Tibial artery (tissue), 4 donors: ENCODE measurements at regions not wholly inside any gene's neighbourhood (a gene's known extent, or its start where the extent isn't known, plus 50 kb on each side); places are given as distances from the start of the nearest gene placed in this dataset.

Experiments
- DNase-seq, 2 donors: peaks; one replicate each; pipeline ENCODE4 v3.0.0-alpha.2; 2019
- H3K27ac ChIP-seq, 2 donors: fragments of 200-600 bp; sonication (generic) in 1 of 2; 1 replicate in 1 of 2; 2 replicates in 1 of 2; pipeline ENCODE4 v1.5.1; 2018 to 2019; ENCODE audit warnings: mild to moderate bottlenecking in 1 of 2
- H3K27me3 ChIP-seq, 2 donors: fragments of 200-600 bp; sonication (generic) in 1 of 2; one replicate each; pipeline versions ENCODE4 v1.5.1 to v1.6.0; 2016 to 2019
- H3K36me3 ChIP-seq, 3 donors: fragments of 200-600 bp; sonication (generic) in 2 of 3; one replicate each; pipeline ENCODE4 v1.5.1; 2016 to 2019; ENCODE audit warnings: mild to moderate bottlenecking in 2 of 3
- H3K4me1 ChIP-seq, 4 donors: fragments of 200-600 bp; sonication (generic) in 2 of 4; 1 replicate in 3 of 4; 2 replicates in 1 of 4; pipeline ENCODE4 v1.5.1; 2016 to 2019
- H3K4me3 ChIP-seq, 2 donors: fragments of 200-600 bp; sonication (generic) in 1 of 2; 1 replicate in 1 of 2; 2 replicates in 1 of 2; pipeline ENCODE4 v1.5.1; 2018 to 2019; ENCODE audit warnings: mild to moderate bottlenecking in 2 of 2
- H3K9me3 ChIP-seq, 3 donors: fragments of 200-600 bp; sonication (generic) in 1 of 3; one replicate each; pipeline ENCODE4 v1.5.1; 2016 to 2019
- CTCF ChIP-seq, 2 experiments: fragments of 200-600 bp in 1 of 2; fragments of 450-650 bp in 1 of 2; IDR thresholded peaks; one replicate each; pipeline ENCODE4 v1.5.1; 2017 to 2019; ENCODE audit warnings: antibody characterized with exemption in 2 of 2, mild to moderate bottlenecking in 1 of 2, moderate library complexity in 1 of 2
- intact Hi-C: fragments of 100-400 bp; cut with DNase I; formaldehyde crosslinking; loops from one replicate; pipeline ENCODE4 v1.15.0; 2023; ENCODE audit warnings: low total_unique reads

DNA sequence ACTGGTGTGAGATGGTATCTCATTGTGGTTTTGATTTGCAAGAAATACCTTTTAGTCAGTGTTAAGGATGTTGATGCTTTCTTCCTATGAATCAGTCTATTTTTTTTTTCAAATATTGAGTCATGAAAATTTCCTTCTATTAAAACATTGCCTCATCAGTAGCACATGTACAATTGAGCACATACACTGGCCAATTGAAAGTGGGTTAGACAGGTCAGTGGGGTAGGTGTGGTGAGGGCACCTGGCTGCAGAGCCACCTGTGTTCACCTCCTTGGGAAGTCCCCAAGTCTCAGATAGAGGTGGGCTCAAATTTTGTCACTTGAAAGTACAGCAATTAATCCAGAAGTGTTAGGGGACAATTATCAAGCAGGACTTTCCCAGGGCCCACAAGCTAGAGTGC, 243.7 kb downstream of the SPRY1 start:
- H3K27me3 ChIP-seq = no peaks in the 10 kb centered on the region
- H3K36me3 ChIP-seq = no peaks in the 10 kb centered on the region
- H3K9me3 ChIP-seq = no peaks in the 10 kb centered on the region
- no peak for TF ChIP-seq CTCF (IDR thresholded peaks at IDR 0.05)
- intact Hi-C loops = no loop called here
- H3K4me3 ChIP-seq = no peak overlapping the region
- H3K27ac ChIP-seq = no peak overlapping the region
- no peak for DNase-seq
- H3K4me1 ChIP-seq = no peaks in the 10 kb centered on the region

DNA sequence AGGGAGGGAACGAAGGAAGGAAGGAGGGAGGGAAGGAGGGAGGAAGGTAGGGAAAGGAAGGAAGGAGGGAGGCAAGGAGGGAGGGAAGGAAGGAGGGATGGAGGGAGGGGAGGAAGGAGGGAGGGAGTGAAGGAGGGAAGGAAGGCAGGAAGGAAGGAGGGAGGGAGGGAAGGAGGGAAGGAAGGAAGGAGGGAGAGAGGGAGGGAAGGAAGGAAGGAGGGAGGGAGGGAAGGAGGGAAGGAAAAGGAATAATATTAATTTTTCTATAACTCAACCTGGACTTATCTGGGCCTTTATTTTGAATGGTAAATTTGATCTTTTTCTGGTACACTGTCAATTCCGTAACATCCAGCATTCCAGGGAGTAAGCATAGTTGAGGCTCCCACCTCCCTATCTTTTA, 244.2 kb downstream of the SPRY1 start:
- no peak for DNase-seq
- no peaks in the 10 kb centered on the region for H3K9me3 ChIP-seq
- H3K27me3 ChIP-seq = no peaks in the 10 kb centered on the region
- H3K4me1 ChIP-seq = no peaks in the 10 kb centered on the region
- intact Hi-C loops = no loop called here
- no peak for TF ChIP-seq CTCF (IDR thresholded peaks at IDR 0.05)
- no peaks in the 10 kb centered on the region for H3K36me3 ChIP-seq
- no peak overlapping the region for H3K4me3 ChIP-seq
- H3K27ac ChIP-seq = no peak overlapping the region

- Histone ChIP-seq H3K27me3 (no peaks in the 10 kb centered on the region), H3K4me3 (no peak overlapping the region), H3K36me3 (no peaks in the 10 kb centered on the region), H3K9me3 (no peaks in the 10 kb centered on the region), H3K4me1 (peaks cover 0 to 4% (median 0%) of the 10 kb centered on the region in 4 donors), H3K27ac (no peak overlapping the region)
- intact Hi-C loops = no loop called here
- no peak for TF ChIP-seq CTCF (IDR thresholded peaks at IDR 0.05)
- no peak for DNase-seq
Observed at GRCh38 chr4:123643691-123644090, 247.1 kb downstream of the SPRY1 start.

GRCh38 chr4:123649250-123649644, 252.7 kb downstream of the SPRY1 start:
- H3K4me3 ChIP-seq = no peak overlapping the region
- intact Hi-C loops = no loop called here

GRCh38 chr4:123649645-123650391, 253.2 kb downstream of the SPRY1 start:
- H3K36me3 ChIP-seq = no peaks in the 10 kb centered on the region
- no peak for DNase-seq
- no peak overlapping the region for H3K4me3 ChIP-seq
- TF ChIP-seq CTCF (IDR thresholded peaks at IDR 0.05) = no peak
- H3K4me1 ChIP-seq = peaks cover 0 to 65% (median 36%) of the 10 kb centered on the region in 4 donors
- H3K9me3 ChIP-seq = no peaks in the 10 kb centered on the region
- no peaks in the 10 kb centered on the region for H3K27me3 ChIP-seq
- H3K27ac ChIP-seq = peak overlapping the region; percentile 68 to 78
- intact Hi-C loops = no loop called here

More at GRCh38 chr4:123649250-123649644, 252.7 kb downstream of the SPRY1 start:
- no peaks in the 10 kb centered on the region for H3K27me3 ChIP-seq
- peak overlapping the region; percentile 68 to 78 for H3K27ac ChIP-seq
- peaks cover 0 to 59% (median 36%) of the 10 kb centered on the region in 4 donors for H3K4me1 ChIP-seq
- DNase-seq = no peak
- H3K36me3 ChIP-seq = no peaks in the 10 kb centered on the region
- H3K9me3 ChIP-seq = no peaks in the 10 kb centered on the region
- no peak for TF ChIP-seq CTCF (IDR thresholded peaks at IDR 0.05)
